ENCODE measurements at regions not wholly inside any gene's neighbourhood (a gene's known extent, or its start where the extent isn't known, plus 50 kb on each side); places are given as distances from the start of the nearest gene placed in this dataset.

DNA sequence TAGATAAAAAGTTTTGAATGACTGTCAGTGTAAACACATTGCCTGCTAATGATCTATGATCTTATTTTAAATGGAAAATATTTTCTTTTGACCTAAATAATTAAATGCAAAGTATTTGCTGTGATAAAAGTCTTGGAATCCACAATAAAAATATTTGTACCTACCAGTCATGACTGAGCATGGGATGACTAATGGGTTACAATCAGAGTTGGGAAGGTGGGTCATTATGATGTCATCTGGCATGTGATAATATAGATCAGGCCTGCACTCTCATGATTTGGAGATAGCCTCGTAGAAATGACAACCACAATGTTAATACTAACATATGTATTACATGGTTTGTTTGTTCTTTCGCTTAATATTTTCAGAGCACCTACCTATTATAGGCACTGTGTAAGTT lies 848.8 kb upstream of the KLHL29 start:
- intact Hi-C loops (cut with micrococcal nuclease; ENCODE audit: unreplicated experiment) (no loop called here), in situ Hi-C loops (cut with HindIII; ENCODE audit: extremely low pct_ligation_motif_present, low pct_unique_long_range_greater_than_20kb) (no loop called here)
- Histone ChIP-seq H3K36me3 (replicated peaks in 1 of 2; ENCODE audit: control insufficient read depth in 1 of 2, insufficient read depth in 2 of 2, low read length in 2 of 2) (no peaks in the 10 kb centered on the region), H4K20me1 (ENCODE audit: insufficient read depth, low read length) (no peaks in the 10 kb centered on the region), H3K79me2 (ENCODE audit: insufficient read depth, low read length) (no peaks in the 10 kb centered on the region), H3K9me3 (ENCODE audit: low read length) (peaks cover 96% of the 10 kb centered on the region), H3K27me3 (ENCODE audit: control insufficient read depth in 1 of 2, insufficient read depth in 2 of 2, low read length in 2 of 2) (no peaks in the 10 kb centered on the region), H3K9ac (ENCODE audit: insufficient read depth, low read depth, low read length) (no peak overlapping the region), H2AFZ (ENCODE audit: low read length) (no peak overlapping the region), H3K27ac (ENCODE audit: extremely low read length, insufficient read depth, low read length) (no peak overlapping the region), H3K4me3 (replicated peaks in 1 of 3; ENCODE audit: insufficient read depth in 1 of 3, low read depth in 2 of 3, low read length in 3 of 3) (no peak overlapping the region), H3K4me2 (ENCODE audit: low read depth, low read length) (no peak overlapping the region), H3K4me1 (ENCODE audit: insufficient read depth, low read length) (no peaks in the 10 kb centered on the region)
- no TSS peak for BruUV-seq (replicated peaks)
- no peak for DNase-seq (ENCODE audit: low spot score)
- POLR2A ChIA-PET, result no interaction called here
- ATAC-seq, result no peak
- TF ChIP-seq ZNF614 (CRISPR knock-in tag; IDR thresholded peaks at IDR 0.05; ENCODE audit: borderline replicate concordance) (no peak), CREB1 (IDR thresholded peaks at IDR 0.05) (peak; percentile 68), CREB1 (CRISPR knock-in tag; IDR thresholded peaks at IDR 0.05) (no peak), ATF7 (IDR thresholded peaks at IDR 0.05) (peak; percentile 72; the same call in 1 of the 2 replicates), ATF7 (CRISPR knock-in tag; IDR thresholded peaks at IDR 0.05) (no peak)
- CTCF ChIA-PET (ENCODE audit: low intra/inter-chr PET ratio, low total read pairs), result no interaction called here
- WGBS (ENCODE audit: low lambda C conversion rate), result 30% methylated on average over 2 of the region's 2 CpGs
- FAIRE-seq, result no peak

DNA sequence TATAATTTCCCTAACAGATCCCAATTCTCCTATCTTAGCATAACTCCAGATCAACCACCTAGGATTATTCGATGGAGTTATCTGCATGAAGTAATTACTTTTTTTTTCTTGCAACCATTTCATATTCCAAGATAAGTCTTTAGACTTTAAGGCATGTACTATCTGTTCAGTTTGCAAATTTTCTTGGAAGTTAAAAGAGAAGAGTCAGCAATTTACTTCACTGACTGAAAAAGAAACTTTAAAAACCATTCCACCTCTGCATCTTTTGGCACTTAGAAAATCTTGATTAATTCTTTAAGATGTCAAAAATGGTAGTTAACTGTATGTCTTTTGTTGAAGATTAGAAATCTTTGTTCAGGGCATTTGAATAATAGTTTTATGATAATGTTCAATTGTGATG lies 830.5 kb upstream of the KLHL29 start:
- 6% methylated on average over 1 of the region's 1 CpG for WGBS (ENCODE audit: low lambda C conversion rate)
- no peaks in the 10 kb centered on the region for H4K20me1 ChIP-seq (ENCODE audit: insufficient read depth, low read length)
- no peaks in the 10 kb centered on the region for H3K79me2 ChIP-seq (ENCODE audit: insufficient read depth, low read length)
- no peak for ATAC-seq
- H3K4me2 ChIP-seq (ENCODE audit: low read depth, low read length), result no peak overlapping the region
- no peak overlapping the region for H3K4me3 ChIP-seq (replicated peaks in 1 of 3; ENCODE audit: insufficient read depth in 1 of 3, low read depth in 2 of 3, low read length in 3 of 3)
- ChIA-PET CTCF (ENCODE audit: low intra/inter-chr PET ratio, low total read pairs) (no interaction called here), POLR2A (no interaction called here)
- no TSS peak for BruUV-seq (replicated peaks)
- in situ Hi-C loops (cut with HindIII; ENCODE audit: extremely low pct_ligation_motif_present, low pct_unique_long_range_greater_than_20kb) (no loop called here), intact Hi-C loops (cut with micrococcal nuclease; ENCODE audit: unreplicated experiment) (no loop called here)
- H3K36me3 ChIP-seq (replicated peaks in 1 of 2; ENCODE audit: control insufficient read depth in 1 of 2, insufficient read depth in 2 of 2, low read length in 2 of 2), result no peaks in the 10 kb centered on the region
- H3K27ac ChIP-seq (ENCODE audit: extremely low read length, insufficient read depth, low read length), result no peak overlapping the region
- peak; percentile 78 to 91 for TF ChIP-seq MAFK (conservative IDR thresholded peaks at IDR 0.05 in 1 of 2, IDR thresholded peaks at IDR 0.05 in 1 of 2; ENCODE audit: low read length in 2 of 2)
- no peak for TF ChIP-seq ZNF317 (CRISPR knock-in tag; IDR thresholded peaks at IDR 0.05)
- peak; percentile 85 for TF ChIP-seq MAFF (IDR thresholded peaks at IDR 0.05; ENCODE audit: low read depth, low read length)
- TF ChIP-seq ZNF3 (CRISPR knock-in tag; IDR thresholded peaks at IDR 0.05), result no peak
- TF ChIP-seq AKAP8 (CRISPR knock-in tag; IDR thresholded peaks at IDR 0.05), result no peak
- TF ChIP-seq ZKSCAN5 (CRISPR knock-in tag; IDR thresholded peaks at IDR 0.05), result no peak
- no peak for TF ChIP-seq PHF21A (CRISPR knock-in tag; IDR thresholded peaks at IDR 0.05)
- DNase-seq (ENCODE audit: low spot score), result no peak
- H3K4me1 ChIP-seq (ENCODE audit: insufficient read depth, low read length), result no peaks in the 10 kb centered on the region
- H2AFZ ChIP-seq (ENCODE audit: low read length), result no peak overlapping the region
- H3K27me3 ChIP-seq (ENCODE audit: control insufficient read depth in 1 of 2, insufficient read depth in 2 of 2, low read length in 2 of 2), result no peaks in the 10 kb centered on the region
- FAIRE-seq, result no peak
- no peak overlapping the region for H3K9ac ChIP-seq (ENCODE audit: insufficient read depth, low read depth, low read length)
- peaks cover 88% of the 10 kb centered on the region for H3K9me3 ChIP-seq (ENCODE audit: low read length)

Data from HepG2 (cell line).